NCI-H2029 treated with DMSO at 0.1 percent for 48 hours (cell line): ENCODE measurements at regions not wholly inside any gene's neighbourhood (a gene's known extent, or its start where the extent isn't known, plus 50 kb on each side); places are given as distances from the start of the nearest gene placed in this dataset.

Source experiments
- DNase-seq: peaks from one replicate; lab custom pipeline; 2025; lab: John Stamatoyannopoulos, UW

GRCh38 chr6:149149653-149150052 is 167.9 kb upstream of the TAB2 start:
- DNase-seq, result no peak

- no peak for DNase-seq
These were observed 167.2 kb upstream of the TAB2 start for GRCh38 chr6:149150301-149150700.

DNA sequence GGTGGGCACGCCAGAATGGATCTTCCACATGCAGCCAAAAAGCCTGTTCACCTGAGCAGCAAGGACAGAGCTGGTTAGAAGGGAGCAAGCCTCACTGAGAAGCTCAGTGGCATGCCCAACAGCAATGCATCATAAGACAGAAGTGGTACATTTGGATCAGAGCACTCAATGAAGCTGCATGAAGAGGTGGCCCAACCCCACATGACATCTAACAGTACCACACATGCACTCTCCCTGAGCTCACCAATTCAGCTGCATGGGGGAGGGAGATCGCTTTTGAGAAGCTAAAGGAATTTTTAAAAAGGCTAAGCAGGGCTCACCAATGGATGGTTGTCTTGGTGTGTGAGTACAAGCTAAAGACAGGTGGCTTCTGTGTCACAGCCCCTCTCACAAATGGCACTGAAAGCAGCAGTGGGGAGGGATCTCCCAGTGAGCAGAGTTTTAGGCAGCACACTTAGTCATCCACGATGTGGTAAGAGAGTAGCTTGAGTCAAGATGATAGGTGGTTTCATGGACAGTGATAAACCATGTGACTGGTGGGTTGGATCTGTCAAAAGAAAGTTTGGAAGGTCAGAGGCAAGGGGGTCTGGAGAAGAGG is 166.6 kb upstream of the TAB2 start:
- no peak for DNase-seq

GRCh38 chr6:149152521-149152920 is 165.0 kb upstream of the TAB2 start:
- DNase-seq, result no peak

DNA sequence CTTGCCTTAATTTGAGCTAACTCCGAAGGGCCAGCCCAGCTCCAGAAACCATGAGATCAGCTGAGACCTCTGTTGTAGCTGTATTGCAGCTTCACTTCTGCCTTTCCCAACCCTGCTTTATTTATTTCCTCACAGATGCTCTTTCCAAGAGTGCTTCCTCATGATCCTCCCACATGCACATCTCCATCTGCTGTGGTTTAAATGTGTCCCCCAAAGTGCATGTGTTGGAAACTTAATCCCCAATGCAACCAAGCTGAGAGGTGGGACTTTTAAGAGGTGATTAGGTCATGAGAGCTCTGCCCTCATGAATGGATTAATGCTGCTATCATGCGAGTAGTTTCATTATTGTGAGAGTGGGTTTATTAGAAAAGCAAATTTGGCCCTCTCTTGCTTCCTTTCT is 164.4 kb upstream of the TAB2 start:
- DNase-seq, result no peak

DNA sequence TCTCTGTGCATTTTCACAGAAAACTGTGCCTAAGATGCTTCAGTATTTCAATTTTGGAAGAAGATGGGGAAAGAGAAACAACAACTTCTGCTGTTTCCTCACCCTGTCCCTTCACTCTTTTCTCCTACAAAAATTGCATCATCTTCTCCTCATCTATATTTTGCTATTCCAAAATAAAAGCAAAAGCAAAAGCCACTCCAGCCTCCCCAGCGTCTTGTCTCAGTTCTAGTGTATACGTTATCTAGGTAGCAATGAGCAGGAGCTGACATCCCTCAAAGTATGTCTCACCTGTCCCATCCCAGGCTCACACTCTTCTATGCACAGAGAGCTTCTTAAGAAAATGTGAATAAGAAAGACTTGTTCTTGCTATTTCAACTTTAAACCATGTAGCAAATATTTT is 163.8 kb upstream of the TAB2 start:
- no peak for DNase-seq

DNA sequence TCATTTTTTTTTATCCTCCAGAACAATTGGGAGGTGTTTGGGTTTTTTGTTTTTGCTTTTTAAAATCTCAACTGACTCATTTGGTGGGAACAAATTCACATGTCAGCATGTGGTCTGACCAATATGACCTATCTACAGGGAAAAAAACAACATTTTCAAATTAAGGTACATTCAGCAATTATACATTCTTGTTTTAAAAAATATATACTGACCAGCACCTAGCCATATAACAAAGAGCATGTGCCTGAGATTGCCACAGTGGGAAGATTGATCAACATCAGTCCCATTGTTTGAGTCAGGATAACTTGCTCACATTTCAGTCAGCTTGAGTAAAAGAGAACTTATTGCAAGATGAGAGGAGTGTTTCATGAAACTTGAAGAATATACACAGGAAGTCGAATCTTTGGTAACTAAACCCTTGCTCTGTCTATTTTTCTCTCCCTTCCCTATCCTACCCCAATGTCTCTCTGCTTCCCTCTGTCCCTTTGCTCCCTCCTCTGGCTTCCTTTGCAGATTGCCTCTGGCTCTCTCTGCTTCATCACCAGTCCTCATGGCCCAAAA is 163.2 kb upstream of the TAB2 start:
- DNase-seq, result no peak

- DNase-seq, result no peak
These were observed 160.4 kb upstream of the TAB2 start for GRCh38 chr6:149157126-149157525.

- no peak for DNase-seq
These were observed 159.4 kb upstream of the TAB2 start for GRCh38 chr6:149158076-149158475.

DNA sequence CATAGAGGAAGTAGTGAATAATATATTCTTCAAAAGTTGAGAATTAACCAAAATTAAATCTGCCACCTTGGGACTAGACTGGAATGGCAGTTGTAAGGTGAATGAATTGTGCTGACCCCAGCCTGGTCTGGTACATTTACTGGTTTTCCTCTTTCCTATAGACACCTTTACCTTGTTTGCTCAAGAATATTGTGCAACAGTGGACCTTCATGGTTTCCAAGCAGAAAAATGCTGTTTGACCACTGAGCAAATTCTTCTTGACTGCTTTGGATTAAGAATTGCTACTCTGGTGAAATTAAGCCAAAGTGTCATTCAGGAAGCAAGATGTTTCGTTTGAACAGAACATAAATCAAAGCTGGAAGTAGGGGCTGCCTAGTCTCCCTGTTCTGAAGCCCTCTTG is 156.6 kb upstream of the TAB2 start:
- no peak for DNase-seq

DNA sequence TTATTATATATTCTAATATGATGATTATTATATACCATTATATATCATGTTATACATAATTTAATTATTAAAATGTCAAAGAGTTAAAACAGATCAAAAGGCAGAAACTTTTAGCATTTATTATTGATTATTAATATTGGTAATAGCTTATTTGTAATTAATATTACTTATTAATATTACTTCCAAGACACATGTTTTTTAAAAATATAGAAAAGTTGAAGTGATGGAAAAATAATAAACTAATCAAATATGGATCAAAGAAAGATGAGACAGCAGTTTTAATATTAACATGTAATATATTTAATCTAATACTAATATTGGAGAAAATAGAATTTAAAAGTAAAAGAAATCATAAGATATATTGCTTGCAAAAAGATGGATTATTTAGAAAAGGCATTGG is 154.6 kb upstream of the TAB2 start:
- no peak for DNase-seq

- DNase-seq, result no peak
These were observed 153.2 kb upstream of the TAB2 start for GRCh38 chr6:149164199-149164750.

DNA sequence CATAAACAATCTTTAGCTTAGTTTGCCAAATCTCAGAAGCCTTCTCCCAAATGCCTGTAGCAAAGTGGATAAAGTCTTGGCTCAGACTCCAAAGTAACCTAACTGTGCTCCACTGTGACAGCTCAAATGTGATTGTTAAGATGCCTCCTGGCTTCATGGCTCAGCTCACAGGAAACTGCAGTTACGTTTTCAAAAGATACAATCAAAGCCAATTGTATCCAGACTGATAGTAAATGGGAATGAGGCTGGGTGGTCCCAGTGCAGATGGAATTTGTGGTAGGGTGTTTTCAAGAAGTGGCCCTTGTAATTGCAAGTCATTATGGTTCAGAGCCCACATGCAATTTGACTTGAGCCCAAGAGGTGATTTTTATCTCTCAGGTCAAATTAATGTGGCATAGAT is 151.2 kb upstream of the TAB2 start:
- DNase-seq, result no peak

DNA sequence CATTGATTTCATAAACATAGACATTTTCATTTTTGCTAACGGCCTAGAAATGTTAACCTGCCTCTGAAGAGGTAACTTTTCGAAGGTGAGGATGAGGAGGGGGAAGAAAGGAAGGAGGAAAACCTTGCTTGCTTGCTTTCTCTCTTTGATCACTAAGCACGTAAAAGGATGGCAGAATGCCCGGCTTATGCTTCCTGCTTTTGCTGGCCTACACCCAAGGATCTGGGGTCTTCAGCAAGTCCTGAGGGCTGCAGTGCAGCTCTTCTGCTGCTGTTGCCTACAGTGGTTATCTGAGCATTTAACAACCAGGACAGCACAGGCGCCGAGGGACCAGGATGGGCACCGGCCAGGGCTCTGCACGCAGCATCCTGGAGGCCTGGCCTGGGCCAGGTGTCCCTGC is 150.8 kb upstream of the TAB2 start:
- no peak for DNase-seq

GRCh38 chr6:149168968-149169367 is 148.5 kb upstream of the TAB2 start:
- no peak for DNase-seq

- no peak for DNase-seq
These were observed 147.6 kb upstream of the TAB2 start for GRCh38 chr6:149169761-149170511.

GRCh38 chr6:149170564-149171452 is 146.7 kb upstream of the TAB2 start:
- no peak for DNase-seq

DNA sequence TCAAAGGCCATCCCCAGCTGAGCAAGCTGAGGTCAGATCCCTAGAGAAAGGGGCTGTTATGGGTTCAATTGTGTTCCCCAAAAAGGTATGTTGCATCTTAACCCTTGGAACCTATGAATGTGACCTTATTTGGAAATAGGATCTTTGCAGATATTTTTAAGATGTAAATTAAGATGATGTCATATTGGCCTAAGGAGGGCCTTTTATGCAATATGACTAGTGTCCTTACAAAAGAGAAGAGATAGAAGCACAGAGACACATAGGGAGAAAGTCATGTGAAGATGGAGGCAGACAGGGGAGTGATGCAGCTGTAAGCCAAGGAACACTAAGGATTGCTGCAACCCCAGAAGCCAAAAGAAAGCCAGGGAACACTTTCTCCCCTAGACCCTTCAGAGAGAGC is 144.3 kb upstream of the TAB2 start:
- DNase-seq, result no peak

GRCh38 chr6:149174962-149175361 is 142.6 kb upstream of the TAB2 start:
- no peak for DNase-seq

DNA sequence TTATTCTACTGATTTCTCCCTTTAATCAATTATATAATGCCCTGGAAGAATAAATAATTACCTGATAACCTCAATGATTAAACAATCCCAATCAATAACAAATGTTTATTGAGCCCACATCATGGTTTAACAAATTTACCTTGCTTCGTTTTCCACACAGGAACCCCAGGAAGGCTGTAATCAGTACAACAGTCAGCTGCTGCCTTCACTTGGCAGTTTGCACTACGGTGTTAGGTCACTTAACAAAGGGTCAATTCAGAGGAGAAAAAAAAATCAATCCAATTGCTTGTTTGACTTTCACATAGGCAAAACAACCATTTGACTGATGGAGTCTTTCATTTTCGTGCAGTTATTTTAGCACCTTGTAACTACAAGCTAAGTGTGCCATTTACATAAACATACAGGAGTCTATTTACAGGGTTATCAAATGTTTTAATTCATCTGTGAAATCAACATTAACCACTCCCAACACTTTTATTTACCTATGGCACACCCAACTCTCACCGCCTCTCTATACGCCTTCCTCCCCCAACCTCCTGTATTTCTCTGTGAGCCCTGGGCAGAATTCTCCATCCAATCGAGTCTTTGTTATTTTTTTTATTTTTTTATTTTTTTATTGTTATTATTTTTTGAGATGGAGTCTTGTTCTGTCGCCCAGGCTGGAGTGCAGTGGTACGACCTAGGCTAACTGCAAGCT is 140.4 kb upstream of the TAB2 start:
- no peak for DNase-seq

DNA sequence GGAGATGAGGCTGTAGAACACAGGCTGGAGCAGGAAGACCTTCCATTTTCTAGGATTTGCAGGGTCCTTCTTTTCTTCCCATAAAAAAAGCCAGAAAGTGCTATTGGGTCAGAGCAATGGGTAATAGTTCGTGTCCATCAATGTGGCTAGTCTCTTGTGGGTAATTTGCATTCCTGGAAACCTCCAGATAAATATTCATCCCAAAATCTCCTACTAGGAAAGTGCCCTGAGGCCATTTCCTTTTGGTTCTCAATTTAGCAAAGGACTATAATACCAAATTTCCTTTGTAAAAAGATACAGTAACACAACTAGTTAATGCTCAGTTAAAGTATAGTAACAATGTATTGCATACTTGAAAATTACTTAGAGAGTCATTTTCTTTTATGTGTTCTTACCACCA is 138.1 kb upstream of the TAB2 start:
- no peak for DNase-seq

- DNase-seq, result no peak
These were observed 136.2 kb upstream of the TAB2 start for GRCh38 chr6:149181304-149181703.
